ENCODE measurements at regions not wholly inside any gene's neighbourhood (a gene's known extent, or its start where the extent isn't known, plus 50 kb on each side); places are given as distances from the start of the nearest gene placed in this dataset.

DNA sequence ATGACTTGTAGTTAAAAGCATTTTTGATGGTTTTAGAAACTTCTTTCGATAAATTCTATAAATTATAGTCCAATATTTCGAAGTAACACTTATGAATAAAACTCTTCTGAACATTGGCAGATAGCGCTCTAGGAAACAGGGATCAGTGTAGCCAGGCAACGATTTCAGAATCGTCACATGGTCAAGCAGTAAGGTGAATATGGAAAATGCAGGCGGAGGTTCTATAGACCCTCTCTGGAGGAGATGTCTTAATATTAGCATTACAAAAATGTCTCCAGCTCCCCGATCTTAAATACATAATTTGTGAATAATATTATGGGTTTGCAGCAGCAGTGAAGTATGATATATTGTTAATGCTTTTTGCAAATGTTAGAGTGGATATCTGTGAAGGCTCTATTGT lies 310.3 kb downstream of the SS18 start (continued):
- TF ChIP-seq ZNF462 (CRISPR knock-in tag; IDR thresholded peaks at IDR 0.05): no peak
- no peak for TF ChIP-seq POLR2AphosphoS5 (IDR thresholded peaks at IDR 0.05; ENCODE audit: low read depth)
- TF ChIP-seq JUNB (IDR thresholded peaks at IDR 0.05; ENCODE audit: unreplicated experiment): no peak

GRCh38 chr18:25771796-25772195 lies 318.6 kb downstream of the SS18 start:
- Mint-ChIP-seq H3K27ac (no peak overlapping the region), H3K27me3 (ENCODE audit: insufficient read depth, low read depth, poor library complexity) (no peaks in the 10 kb centered on the region)
- ATAC-seq: no peak
- TF ChIP-seq POLR2AphosphoS5 (IDR thresholded peaks at IDR 0.05; ENCODE audit: low read depth) (no peak), CTCF (conservative IDR thresholded peaks at IDR 0.05; ENCODE audit: low read depth in 2 of 2) (no peak), ZNF114 (CRISPR knock-in tag; IDR thresholded peaks at IDR 0.05) (no peak), EZH2phosphoT487 (IDR thresholded peaks at IDR 0.05; ENCODE audit: unreplicated experiment) (no peak), CREB1 (CRISPR knock-in tag; IDR thresholded peaks at IDR 0.05; ENCODE audit: low read depth) (no peak), NANOG (IDR thresholded peaks at IDR 0.05; ENCODE audit: borderline replicate concordance) (no peak)
- TF ChIP-seq, protein P1, sequence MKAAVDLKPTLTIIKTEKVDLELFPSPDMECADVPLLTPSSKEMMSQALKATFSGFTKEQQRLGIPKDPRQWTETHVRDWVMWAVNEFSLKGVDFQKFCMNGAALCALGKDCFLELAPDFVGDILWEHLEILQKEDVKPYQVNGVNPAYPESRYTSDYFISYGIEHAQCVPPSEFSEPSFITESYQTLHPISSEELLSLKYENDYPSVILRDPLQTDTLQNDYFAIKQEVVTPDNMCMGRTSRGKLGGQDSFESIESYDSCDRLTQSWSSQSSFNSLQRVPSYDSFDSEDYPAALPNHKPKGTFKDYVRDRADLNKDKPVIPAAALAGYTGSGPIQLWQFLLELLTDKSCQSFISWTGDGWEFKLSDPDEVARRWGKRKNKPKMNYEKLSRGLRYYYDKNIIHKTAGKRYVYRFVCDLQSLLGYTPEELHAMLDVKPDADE (IDR thresholded peaks at IDR 0.05): no peak
- TF ChIP-seq, protein P2, sequence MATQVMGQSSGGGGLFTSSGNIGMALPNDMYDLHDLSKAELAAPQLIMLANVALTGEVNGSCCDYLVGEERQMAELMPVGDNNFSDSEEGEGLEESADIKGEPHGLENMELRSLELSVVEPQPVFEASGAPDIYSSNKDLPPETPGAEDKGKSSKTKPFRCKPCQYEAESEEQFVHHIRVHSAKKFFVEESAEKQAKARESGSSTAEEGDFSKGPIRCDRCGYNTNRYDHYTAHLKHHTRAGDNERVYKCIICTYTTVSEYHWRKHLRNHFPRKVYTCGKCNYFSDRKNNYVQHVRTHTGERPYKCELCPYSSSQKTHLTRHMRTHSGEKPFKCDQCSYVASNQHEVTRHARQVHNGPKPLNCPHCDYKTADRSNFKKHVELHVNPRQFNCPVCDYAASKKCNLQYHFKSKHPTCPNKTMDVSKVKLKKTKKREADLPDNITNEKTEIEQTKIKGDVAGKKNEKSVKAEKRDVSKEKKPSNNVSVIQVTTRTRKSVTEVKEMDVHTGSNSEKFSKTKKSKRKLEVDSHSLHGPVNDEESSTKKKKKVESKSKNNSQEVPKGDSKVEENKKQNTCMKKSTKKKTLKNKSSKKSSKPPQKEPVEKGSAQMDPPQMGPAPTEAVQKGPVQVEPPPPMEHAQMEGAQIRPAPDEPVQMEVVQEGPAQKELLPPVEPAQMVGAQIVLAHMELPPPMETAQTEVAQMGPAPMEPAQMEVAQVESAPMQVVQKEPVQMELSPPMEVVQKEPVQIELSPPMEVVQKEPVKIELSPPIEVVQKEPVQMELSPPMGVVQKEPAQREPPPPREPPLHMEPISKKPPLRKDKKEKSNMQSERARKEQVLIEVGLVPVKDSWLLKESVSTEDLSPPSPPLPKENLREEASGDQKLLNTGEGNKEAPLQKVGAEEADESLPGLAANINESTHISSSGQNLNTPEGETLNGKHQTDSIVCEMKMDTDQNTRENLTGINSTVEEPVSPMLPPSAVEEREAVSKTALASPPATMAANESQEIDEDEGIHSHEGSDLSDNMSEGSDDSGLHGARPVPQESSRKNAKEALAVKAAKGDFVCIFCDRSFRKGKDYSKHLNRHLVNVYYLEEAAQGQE (IDR thresholded peaks at IDR 0.05; ENCODE audit: unreplicated experiment): no peak

More at GRCh38 chr18:25771796-25772195, 318.6 kb downstream of the SS18 start:
- Mint-ChIP-seq H3K4me3 (no peak overlapping the region), H3K9me3 (no peaks in the 10 kb centered on the region; the same call in 2 of the 3 replicates), H3K36me3 (ENCODE audit: low read depth) (no peaks in the 10 kb centered on the region), H3K4me1 (no peaks in the 10 kb centered on the region)
- Histone ChIP-seq H3K4me3 (no peak overlapping the region), H3K79me2 (replicated peaks; ENCODE audit: insufficient read depth) (no peaks in the 10 kb centered on the region), H3K4me1 (ENCODE audit: insufficient read depth) (no peaks in the 10 kb centered on the region), H3K4me2 (no peak overlapping the region), H3K9me2 (ENCODE audit: insufficient read depth) (peaks cover 3% of the 10 kb centered on the region; the same call in 1 of the 2 replicates), H3K27me3 (ENCODE audit: insufficient read depth) (no peaks in the 10 kb centered on the region), H3F3A (replicated peaks; ENCODE audit: low read depth) (no peaks in the 10 kb centered on the region), H3K36me3 (ENCODE audit: insufficient read depth) (no peaks in the 10 kb centered on the region), H2AFZ (0 out of 2 replicates have a peak overlapping the region, but pooled peaks have one; percentile 23), H3K27ac (ENCODE audit: low read depth) (no peak overlapping the region), H4K20me1 (replicated peaks; ENCODE audit: insufficient read depth) (no peaks in the 10 kb centered on the region)
- no peak for DNase-seq (ENCODE audit: low spot score)

All from GM23338 (cell line).